HCT116 (cell line): ENCODE measurements at regions not wholly inside any gene's neighbourhood (a gene's known extent, or its start where the extent isn't known, plus 50 kb on each side); places are given as distances from the start of the nearest gene placed in this dataset.

Source experiments
- ATAC-seq: fragments of 200-7000 bp; cut with Tn5 transposase; 2 replicates; pipeline ENCODE4 v1.9.1; 2020; ENCODE audit warnings: mild to moderate bottlenecking, moderate library complexity
- BruUV-seq: library from RNA; stranded (reverse); fragments of 400-500 nt; replicated peaks from 2 replicates; lab custom pipeline; 2021; lab: Mats Ljungman, UMichigan
- CTCF ChIA-PET: fragments of 300-600 bp; sonication (Branson Sonifier 250); formaldehyde crosslinking; loops from one replicate; lab custom pipeline; 2021; ENCODE audit warnings: antibody characterized with exemption; lab: Charles Lee
- POLR2A ChIA-PET: fragments of 300-600, 350-600 bp; sonication (Branson Sonifier 250); formaldehyde crosslinking; loops from one replicate; lab custom pipeline; 2021; ENCODE audit warnings: antibody characterized with exemption; lab: Charles Lee
- RAD21 ChIA-PET, 2 experiments: fragments of 300-600 bp; sonication (Branson Sonifier 250); formaldehyde crosslinking; loops; one replicate each; lab custom pipeline; 2023; ENCODE audit warnings: low total read pairs in 2 of 2; ENCODE audit not compliant: uncharacterized antibody in 2 of 2, unreplicated experiment in 2 of 2, low non-redundant PET in 1 of 2; lab: Charles Lee
- DNase-seq: peaks from one replicate; pipeline ENCODE4 v3.0.0-alpha.2; 2010; ENCODE audit warnings: low read depth, low spot score
- H2AFZ ChIP-seq: fragments of 200-600 bp; shearing (Covaris generic), sonication (generic); 2 replicates; pipeline ENCODE4 v1.6.1; 2017; ENCODE audit warnings: low read depth, mixed run types, mixed read lengths, antibody characterized with exemption, low read length; ENCODE audit not compliant: poor library complexity, severe bottlenecking
- H3K27ac ChIP-seq: 2 replicates; pipeline ENCODE4 v1.5.1; 2012; ENCODE audit warnings: low read depth, low read length
- H3K27me3 ChIP-seq: fragments of 200-600 bp; sonication (generic); 2 replicates; pipeline ENCODE4 v1.6.1; 2016; ENCODE audit warnings: mixed run types, low read length, mixed read lengths; ENCODE audit not compliant: insufficient read depth
- H3K36me3 ChIP-seq, 2 experiments: fragments of 200-500 bp in 1 of 2; fragments of 200-600 bp in 1 of 2; sonication (Bioruptor generic) in 1 of 2; sonication (generic) in 1 of 2; 2 replicates each; pipeline versions ENCODE4 v1.5.1 to v1.6.1; 2014 to 2016; ENCODE audit warnings: low read length in 2 of 2, inconsistent platforms in 1 of 2, mixed read lengths in 1 of 2, mixed run types in 1 of 2; ENCODE audit not compliant: insufficient read depth in 2 of 2, control insufficient read depth in 1 of 2
- H3K4me1 ChIP-seq, 2 experiments: fragments of 200-600 bp in 1 of 2; sonication (generic) in 1 of 2; 2 replicates each; pipeline versions ENCODE4 v1.5.1 to v1.6.1; 2012 to 2017; ENCODE audit warnings: low read length in 2 of 2, inconsistent platforms in 1 of 2, mild to moderate bottlenecking in 1 of 2, mixed read lengths in 1 of 2, mixed run types in 1 of 2, moderate library complexity in 1 of 2; ENCODE audit not compliant: insufficient read depth in 2 of 2, control insufficient read depth in 1 of 2
- H3K4me2 ChIP-seq: fragments of 200-600 bp; sonication (generic); 2 replicates; pipeline ENCODE4 v1.6.1; 2017; ENCODE audit warnings: mixed run types, low read length, mixed read lengths
- H3K4me3 ChIP-seq, 2 experiments: fragments of 200-600 bp in 1 of 2; sonication (generic) in 1 of 2; replicated peaks in 1 of 2; 2 replicates each; pipeline ENCODE4 v1.5.1; 2011 to 2016; ENCODE audit warnings: low read length in 2 of 2, control low read depth in 1 of 2, low read depth in 1 of 2, mild to moderate bottlenecking in 1 of 2, mixed read lengths in 1 of 2, mixed run types in 1 of 2
- H3K79me2 ChIP-seq: fragments of 200-600 bp; sonication (generic); 2 replicates; pipeline ENCODE4 v1.6.1; 2017; ENCODE audit warnings: mild to moderate bottlenecking, mixed run types, low read length, moderate library complexity, mixed read lengths; ENCODE audit not compliant: insufficient read depth
- H3K9ac ChIP-seq: fragments of 200-600 bp; sonication (generic); 2 replicates; pipeline ENCODE4 v1.6.1; 2016; ENCODE audit warnings: low read length, mixed read lengths
- H3K9me2 ChIP-seq: fragments of 200-600 bp; sonication (generic), shearing (Covaris generic); 2 replicates; pipeline ENCODE4 v1.6.1; 2017; ENCODE audit warnings: mixed run types, mild to moderate bottlenecking, moderate library complexity; ENCODE audit not compliant: insufficient read depth
- H3K9me3 ChIP-seq, 2 experiments: fragments of 200-500 bp in 1 of 2; fragments of 200-600 bp in 1 of 2; sonication (Bioruptor generic) in 1 of 2; sonication (generic) in 1 of 2; 2 replicates each; pipeline ENCODE4 v1.6.1; 2014 to 2017; ENCODE audit warnings: low read length in 2 of 2, mixed read lengths in 2 of 2, inconsistent platforms in 1 of 2, low read depth in 1 of 2, mild to moderate bottlenecking in 1 of 2, mixed run types in 1 of 2, moderate library complexity in 1 of 2; ENCODE audit not compliant: control insufficient read depth in 1 of 2, insufficient read depth in 1 of 2
- H4K20me1 ChIP-seq: fragments of 200-600 bp; sonication (generic), shearing (Covaris generic); 2 replicates; pipeline ENCODE4 v1.6.1; 2017; ENCODE audit warnings: mixed run types, mild to moderate bottlenecking, moderate library complexity; ENCODE audit not compliant: insufficient read depth
- CEBPB ChIP-seq: IDR thresholded peaks from 2 replicates; pipeline ENCODE4 v1.6.1; 2012; ENCODE audit warnings: low read depth
- RAD21 ChIP-seq: IDR thresholded peaks from 2 replicates; pipeline ENCODE4 v1.6.1; 2012; ENCODE audit warnings: low read depth, mild to moderate bottlenecking
- SP1 ChIP-seq: IDR thresholded peaks from 2 replicates; pipeline ENCODE4 v1.6.1; 2012; ENCODE audit warnings: low read depth
- SRF ChIP-seq: IDR thresholded peaks from 2 replicates; pipeline ENCODE4 v1.6.1; 2012; ENCODE audit warnings: low read depth
- TCF7L2 ChIP-seq: IDR thresholded peaks from 2 replicates; pipeline ENCODE4 v1.7.0; 2011; ENCODE audit warnings: borderline replicate concordance, inconsistent platforms; ENCODE audit not compliant: insufficient read depth, insufficient read length; ENCODE audit errors: extremely low read depth
- intact Hi-C: fragments of 100-400 bp; cut with micrococcal nuclease; formaldehyde crosslinking; loops from 2 replicates; pipeline ENCODE4 v1.10.0; 2022
- TF ChIP-seq, protein P1 (sequence below): IDR thresholded peaks from 2 replicates; pipeline ENCODE4 v1.6.1; 2012
- TF ChIP-seq, protein P2 (sequence below): IDR thresholded peaks from 2 replicates; pipeline ENCODE4 v1.6.1; 2012; ENCODE audit warnings: low read depth

DNA sequence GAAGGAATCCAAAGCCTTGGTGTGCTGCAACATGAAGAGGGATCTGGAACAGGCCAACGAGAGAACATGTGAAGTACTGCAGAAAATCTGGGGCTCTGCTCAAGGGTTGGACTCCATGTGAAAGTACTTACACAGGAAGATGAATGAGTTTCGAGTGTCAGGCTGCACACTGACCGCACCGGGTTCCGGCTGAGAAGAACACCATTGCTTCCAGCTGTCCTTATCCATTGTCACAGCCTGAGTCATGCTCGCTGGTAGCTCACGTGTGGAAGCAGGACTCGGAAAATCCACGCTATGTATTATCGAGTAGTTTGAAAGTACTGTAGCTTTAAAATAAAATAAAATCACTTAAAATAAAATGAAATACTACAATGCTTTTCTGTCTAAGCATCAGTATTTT, 50.4 kb upstream of the TBL1X start:
- no peaks in the 10 kb centered on the region for H3K79me2 ChIP-seq
- H3K9me2 ChIP-seq: no peaks in the 10 kb centered on the region
- intact Hi-C loops: no loop called here
- H3K9ac ChIP-seq: no peak overlapping the region
- BruUV-seq: no TSS peak
- TF ChIP-seq TCF7L2: no peak
- no peak for TF ChIP-seq SP1
- TF ChIP-seq, protein P1, sequence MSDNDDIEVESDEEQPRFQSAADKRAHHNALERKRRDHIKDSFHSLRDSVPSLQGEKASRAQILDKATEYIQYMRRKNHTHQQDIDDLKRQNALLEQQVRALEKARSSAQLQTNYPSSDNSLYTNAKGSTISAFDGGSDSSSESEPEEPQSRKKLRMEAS: no peak
- no peak for TF ChIP-seq CEBPB
- TF ChIP-seq, protein P2, sequence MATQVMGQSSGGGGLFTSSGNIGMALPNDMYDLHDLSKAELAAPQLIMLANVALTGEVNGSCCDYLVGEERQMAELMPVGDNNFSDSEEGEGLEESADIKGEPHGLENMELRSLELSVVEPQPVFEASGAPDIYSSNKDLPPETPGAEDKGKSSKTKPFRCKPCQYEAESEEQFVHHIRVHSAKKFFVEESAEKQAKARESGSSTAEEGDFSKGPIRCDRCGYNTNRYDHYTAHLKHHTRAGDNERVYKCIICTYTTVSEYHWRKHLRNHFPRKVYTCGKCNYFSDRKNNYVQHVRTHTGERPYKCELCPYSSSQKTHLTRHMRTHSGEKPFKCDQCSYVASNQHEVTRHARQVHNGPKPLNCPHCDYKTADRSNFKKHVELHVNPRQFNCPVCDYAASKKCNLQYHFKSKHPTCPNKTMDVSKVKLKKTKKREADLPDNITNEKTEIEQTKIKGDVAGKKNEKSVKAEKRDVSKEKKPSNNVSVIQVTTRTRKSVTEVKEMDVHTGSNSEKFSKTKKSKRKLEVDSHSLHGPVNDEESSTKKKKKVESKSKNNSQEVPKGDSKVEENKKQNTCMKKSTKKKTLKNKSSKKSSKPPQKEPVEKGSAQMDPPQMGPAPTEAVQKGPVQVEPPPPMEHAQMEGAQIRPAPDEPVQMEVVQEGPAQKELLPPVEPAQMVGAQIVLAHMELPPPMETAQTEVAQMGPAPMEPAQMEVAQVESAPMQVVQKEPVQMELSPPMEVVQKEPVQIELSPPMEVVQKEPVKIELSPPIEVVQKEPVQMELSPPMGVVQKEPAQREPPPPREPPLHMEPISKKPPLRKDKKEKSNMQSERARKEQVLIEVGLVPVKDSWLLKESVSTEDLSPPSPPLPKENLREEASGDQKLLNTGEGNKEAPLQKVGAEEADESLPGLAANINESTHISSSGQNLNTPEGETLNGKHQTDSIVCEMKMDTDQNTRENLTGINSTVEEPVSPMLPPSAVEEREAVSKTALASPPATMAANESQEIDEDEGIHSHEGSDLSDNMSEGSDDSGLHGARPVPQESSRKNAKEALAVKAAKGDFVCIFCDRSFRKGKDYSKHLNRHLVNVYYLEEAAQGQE: no peak
- no peak for TF ChIP-seq SRF
- no peak for TF ChIP-seq RAD21
- no peak overlapping the region for H3K27ac ChIP-seq
- POLR2A ChIA-PET: no interaction called here
- RAD21 ChIA-PET: no interaction called here
- CTCF ChIA-PET: no interaction called here
- no peaks in the 10 kb centered on the region for H3K27me3 ChIP-seq
- H3K9me3 ChIP-seq: no peaks in the 10 kb centered on the region
- H3K36me3 ChIP-seq: no peaks in the 10 kb centered on the region
- no peak overlapping the region for H2AFZ ChIP-seq
- no peaks in the 10 kb centered on the region for H4K20me1 ChIP-seq
- no peak overlapping the region for H3K4me3 ChIP-seq
- DNase-seq: no peak
- ATAC-seq: no peak
- H3K4me2 ChIP-seq: no peak overlapping the region
- no peaks in the 10 kb centered on the region for H3K4me1 ChIP-seq
